ENCODE measurements at regions not wholly inside any gene's neighbourhood (a gene's known extent, or its start where the extent isn't known, plus 50 kb on each side); places are given as distances from the start of the nearest gene placed in this dataset.

DNA sequence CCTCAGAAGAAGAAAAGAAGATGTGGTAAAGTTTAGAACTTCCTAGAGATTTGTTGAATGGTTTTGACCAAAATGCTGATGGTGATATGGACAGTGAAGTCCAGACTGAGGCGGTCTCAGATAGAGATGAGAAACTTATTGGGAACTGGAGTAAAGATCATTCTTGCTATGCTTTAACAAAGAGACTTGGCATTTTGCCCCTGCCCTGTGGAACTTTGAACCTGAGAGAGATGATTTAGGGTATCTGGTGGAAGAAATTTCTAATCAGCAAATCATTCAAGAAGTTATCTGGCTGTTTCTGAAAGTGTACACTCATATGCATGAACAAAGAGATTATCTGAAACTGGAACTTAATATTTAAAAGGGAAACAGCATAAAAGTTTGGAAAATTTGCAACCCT is 505.2 kb downstream of the NSUN3 start:
- no peak overlapping the region for H3K27ac ChIP-seq (ENCODE audit: low read depth in 1 of 2, low read length in 2 of 2)
- H3K4me1 Mint-ChIP-seq (ENCODE audit: low read depth), result no peaks in the 10 kb centered on the region
- H3K36me3 ChIP-seq (ENCODE audit: insufficient read depth, low read length), result no peaks in the 10 kb centered on the region
- no peak for ATAC-seq (ENCODE audit: poor library complexity)
- CTCF ChIA-PET, result no interaction called here
- no peaks in the 10 kb centered on the region for H3K27me3 ChIP-seq (ENCODE audit: control insufficient read depth in 1 of 2, insufficient read depth in 2 of 2, low read length in 2 of 2)
- no peaks in the 10 kb centered on the region for H3K27me3 Mint-ChIP-seq
- no peaks in the 10 kb centered on the region for H3K4me1 ChIP-seq (ENCODE audit: insufficient read depth, low read length)
- no peak overlapping the region for H3K4me3 ChIP-seq (ENCODE audit: low read length)
- H3K27ac Mint-ChIP-seq, result no peak overlapping the region
- no peak overlapping the region for H3K4me3 Mint-ChIP-seq
- POLR2A ChIA-PET, result no interaction called here
- peaks cover under 1% of the 10 kb centered on the region for H3K9me3 Mint-ChIP-seq
- intact Hi-C loops (cut with DNase I, micrococcal nuclease), result no loop called here
- DNase-seq, result no peak
- TF ChIP-seq, protein P1, sequence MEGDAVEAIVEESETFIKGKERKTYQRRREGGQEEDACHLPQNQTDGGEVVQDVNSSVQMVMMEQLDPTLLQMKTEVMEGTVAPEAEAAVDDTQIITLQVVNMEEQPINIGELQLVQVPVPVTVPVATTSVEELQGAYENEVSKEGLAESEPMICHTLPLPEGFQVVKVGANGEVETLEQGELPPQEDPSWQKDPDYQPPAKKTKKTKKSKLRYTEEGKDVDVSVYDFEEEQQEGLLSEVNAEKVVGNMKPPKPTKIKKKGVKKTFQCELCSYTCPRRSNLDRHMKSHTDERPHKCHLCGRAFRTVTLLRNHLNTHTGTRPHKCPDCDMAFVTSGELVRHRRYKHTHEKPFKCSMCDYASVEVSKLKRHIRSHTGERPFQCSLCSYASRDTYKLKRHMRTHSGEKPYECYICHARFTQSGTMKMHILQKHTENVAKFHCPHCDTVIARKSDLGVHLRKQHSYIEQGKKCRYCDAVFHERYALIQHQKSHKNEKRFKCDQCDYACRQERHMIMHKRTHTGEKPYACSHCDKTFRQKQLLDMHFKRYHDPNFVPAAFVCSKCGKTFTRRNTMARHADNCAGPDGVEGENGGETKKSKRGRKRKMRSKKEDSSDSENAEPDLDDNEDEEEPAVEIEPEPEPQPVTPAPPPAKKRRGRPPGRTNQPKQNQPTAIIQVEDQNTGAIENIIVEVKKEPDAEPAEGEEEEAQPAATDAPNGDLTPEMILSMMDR (IDR thresholded peaks at IDR 0.05), result no peak
- H3K9me3 ChIP-seq (ENCODE audit: control insufficient read depth in 1 of 2, insufficient read depth in 1 of 2, low read length in 2 of 2), result peaks cover 0 to 10% of the 10 kb centered on the region in 2 experiments
- H3K36me3 Mint-ChIP-seq (ENCODE audit: low read depth), result no peaks in the 10 kb centered on the region

DNA sequence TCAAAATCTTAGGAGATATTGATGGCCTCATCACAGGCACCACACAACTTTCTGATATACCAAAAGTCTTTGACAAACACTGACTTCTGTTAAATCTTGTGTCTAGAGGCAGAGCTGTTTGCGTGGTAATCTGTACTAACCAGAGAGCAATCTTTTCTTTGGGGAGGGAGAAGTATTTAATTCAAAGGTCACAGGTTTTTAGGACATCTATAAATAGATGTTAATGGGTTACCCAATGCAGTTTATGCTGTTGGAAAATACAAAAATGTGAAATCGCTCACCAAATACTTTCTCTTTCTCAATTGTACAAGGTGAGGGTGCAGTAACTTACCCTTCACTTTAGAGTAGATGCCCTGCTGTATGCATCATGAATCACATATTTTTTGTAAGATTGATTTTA is 510.5 kb downstream of the NSUN3 start:
- no peaks in the 10 kb centered on the region for H3K4me1 Mint-ChIP-seq (ENCODE audit: low read depth)
- H3K36me3 Mint-ChIP-seq (ENCODE audit: low read depth), result no peaks in the 10 kb centered on the region
- intact Hi-C loops (cut with DNase I, micrococcal nuclease), result no loop called here
- no peaks in the 10 kb centered on the region for H3K27me3 Mint-ChIP-seq
- POLR2A ChIA-PET, result no interaction called here
- H3K36me3 ChIP-seq (ENCODE audit: insufficient read depth, low read length), result no peaks in the 10 kb centered on the region
- H3K9me3 Mint-ChIP-seq, result peaks cover 3% of the 10 kb centered on the region
- no peaks in the 10 kb centered on the region for H3K27me3 ChIP-seq (ENCODE audit: control insufficient read depth in 1 of 2, insufficient read depth in 2 of 2, low read length in 2 of 2)
- no peaks in the 10 kb centered on the region for H3K4me1 ChIP-seq (ENCODE audit: insufficient read depth, low read length)
- no peak for DNase-seq
- no peak overlapping the region for H3K4me3 Mint-ChIP-seq
- H3K4me3 ChIP-seq (ENCODE audit: low read length), result no peak overlapping the region
- H3K9me3 ChIP-seq (ENCODE audit: control insufficient read depth in 1 of 2, insufficient read depth in 1 of 2, low read length in 2 of 2), result peaks cover 0 to 9% of the 10 kb centered on the region in 2 experiments
- TF ChIP-seq, protein P1 (IDR thresholded peaks at IDR 0.05), result no peak
- CTCF ChIA-PET, result no interaction called here
- no peak overlapping the region for H3K27ac Mint-ChIP-seq
- no peak for ATAC-seq (ENCODE audit: poor library complexity)
- no peak overlapping the region for H3K27ac ChIP-seq (ENCODE audit: low read depth in 1 of 2, low read length in 2 of 2)

DNA sequence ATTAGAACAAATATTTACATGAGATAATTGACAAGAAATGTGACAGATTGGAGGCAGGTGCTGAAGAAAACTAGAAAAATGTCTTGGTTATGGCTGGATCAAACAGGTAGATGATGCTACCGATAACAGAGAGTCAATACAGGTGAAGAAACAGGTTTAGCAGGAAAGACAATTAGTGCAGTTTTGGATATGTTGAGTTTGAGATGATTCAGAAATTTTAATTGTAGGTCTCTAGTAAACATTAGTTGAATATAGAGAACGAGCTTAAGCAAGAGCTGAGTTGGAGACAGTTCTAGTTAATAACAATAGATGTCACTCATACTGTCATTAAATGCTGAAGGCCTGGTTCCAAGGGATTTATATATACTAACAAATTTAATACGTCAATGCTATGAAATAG is 524.4 kb downstream of the NSUN3 start:
- H3K4me1 ChIP-seq (ENCODE audit: insufficient read depth, low read length), result no peaks in the 10 kb centered on the region
- peaks cover 0 to 5% of the 10 kb centered on the region in 2 experiments for H3K9me3 ChIP-seq (ENCODE audit: control insufficient read depth in 1 of 2, insufficient read depth in 1 of 2, low read length in 2 of 2)
- Mint-ChIP-seq H3K27ac (no peak overlapping the region), H3K9me3 (no peaks in the 10 kb centered on the region), H3K36me3 (ENCODE audit: low read depth) (no peaks in the 10 kb centered on the region), H3K4me1 (ENCODE audit: low read depth) (no peaks in the 10 kb centered on the region), H3K4me3 (no peak overlapping the region), H3K27me3 (no peaks in the 10 kb centered on the region)
- ChIA-PET POLR2A (no interaction called here), CTCF (no interaction called here)
- no peaks in the 10 kb centered on the region for H3K36me3 ChIP-seq (ENCODE audit: insufficient read depth, low read length)
- TF ChIP-seq, protein P1 (IDR thresholded peaks at IDR 0.05), result no peak
- ATAC-seq (ENCODE audit: poor library complexity), result no peak
- DNase-seq, result no peak
- H3K27me3 ChIP-seq (ENCODE audit: control insufficient read depth in 1 of 2, insufficient read depth in 2 of 2, low read length in 2 of 2), result no peaks in the 10 kb centered on the region
- intact Hi-C loops (cut with DNase I, micrococcal nuclease), result no loop called here
- no peak overlapping the region for H3K4me3 ChIP-seq (ENCODE audit: low read length)
- no peak overlapping the region for H3K27ac ChIP-seq (ENCODE audit: low read depth in 1 of 2, low read length in 2 of 2)
